HG02938 (cell line): ENCODE measurements at regions not wholly inside any gene's neighbourhood (a gene's known extent, or its start where the extent isn't known, plus 50 kb on each side); places are given as distances from the start of the nearest gene placed in this dataset.
"Not testable (repeated sequence)": the region's sequence is repeated elsewhere in the genome, so short reads cannot be mapped to it uniquely, and the experiment has no call there.

ENCODE experiments used
- ATAC-seq: cut with Tn5 transposase; IDR thresholded peaks from one replicate; pipeline ENCODE4 v1.9.1; 2021; ENCODE audit warnings: mild to moderate bottlenecking, moderate library complexity; ENCODE audit not compliant: unreplicated experiment

- no peak for ATAC-seq
Measured at GRCh38 chr1:201719812-201720521, 109.0 kb upstream of the IPO9 start.

- no peak for ATAC-seq
Measured at GRCh38 chr1:201720522-201720844, 108.5 kb upstream of the IPO9 start.

- ATAC-seq = no peak
Measured at GRCh38 chr1:201721082-201722049, 107.6 kb upstream of the IPO9 start.

GRCh38 chr1:201724039-201724765, 104.8 kb upstream of the IPO9 start:
- ATAC-seq = no peak

- ATAC-seq = no peak
Measured at GRCh38 chr1:201724766-201725118, 104.2 kb upstream of the IPO9 start.

- ATAC-seq = no peak
Measured at GRCh38 chr1:201726700-201727099, 102.3 kb upstream of the IPO9 start.

GRCh38 chr1:201728731-201729130, 100.2 kb upstream of the IPO9 start:
- ATAC-seq = no peak

GRCh38 chr1:201729973-201730608, 98.9 kb upstream of the IPO9 start:
- no peak for ATAC-seq

- ATAC-seq = no peak
Measured at GRCh38 chr1:201730611-201731010, 98.3 kb upstream of the IPO9 start.

GRCh38 chr1:201731142-201731541, 97.8 kb upstream of the IPO9 start:
- no peak for ATAC-seq

- no peak for ATAC-seq
Measured at GRCh38 chr1:201731592-201731991, 97.4 kb upstream of the IPO9 start.

GRCh38 chr1:201732351-201732750, 96.6 kb upstream of the IPO9 start:
- no peak for ATAC-seq

GRCh38 chr1:201734221-201734620, 94.7 kb upstream of the IPO9 start:
- not testable (repeated sequence) for ATAC-seq

GRCh38 chr1:201734786-201735185, 94.2 kb upstream of the IPO9 start:
- ATAC-seq = no peak

GRCh38 chr1:201736707-201737320, 92.1 kb upstream of the IPO9 start:
- ATAC-seq = no peak

- no peak for ATAC-seq
Measured at GRCh38 chr1:201737352-201738060, 91.5 kb upstream of the IPO9 start.

GRCh38 chr1:201739080-201739479, 89.9 kb upstream of the IPO9 start:
- no peak for ATAC-seq

GRCh38 chr1:201739492-201740085, 89.4 kb upstream of the IPO9 start:
- ATAC-seq = no peak

GRCh38 chr1:201740086-201740541, 88.8 kb upstream of the IPO9 start:
- no peak for ATAC-seq
